Naive thymus-derived CD4-positive, alpha-beta T cell (primary cell): ENCODE measurements at regions not wholly inside any gene's neighbourhood (a gene's known extent, or its start where the extent isn't known, plus 50 kb on each side); places are given as distances from the start of the nearest gene placed in this dataset.

Source experiments
- ATAC-seq: fragments of 150-1000 bp; cut with Tn5 transposase; 2 replicates; pipeline ENCODE4 v1.10.0; 2021; ENCODE audit warnings: mild to moderate bottlenecking, moderate library complexity
- CTCF ChIA-PET: fragments of 350-600 bp; sonication (Branson Sonifier 250); formaldehyde crosslinking; loops from one replicate; lab custom pipeline; 2021; ENCODE audit warnings: antibody characterized with exemption; lab: Charles Lee
- POLR2A ChIA-PET: fragments of 350-600 bp; sonication (Branson Sonifier 250); formaldehyde crosslinking; loops from one replicate; lab custom pipeline; 2021; ENCODE audit warnings: antibody characterized with exemption, inconsistent platforms; lab: Charles Lee
- DNase-seq, 9 donors: peaks; one replicate each; pipeline versions ENCODE4 v3.0.0 to v3.0.0-alpha.2; 2020 to 2022; ENCODE audit warnings: mixed read lengths in 1 of 9
- H3K27ac ChIP-seq: one replicate; pipeline ENCODE4 v1.7.0; 2013; ENCODE audit warnings: mild to moderate bottlenecking, low read depth, low read length, moderate library complexity
- H3K27me3 ChIP-seq, 2 donors: one replicate each; pipeline ENCODE4 v1.7.0; 2013; ENCODE audit warnings: low read length in 2 of 2, mild to moderate bottlenecking in 2 of 2, moderate library complexity in 2 of 2; ENCODE audit not compliant: control insufficient read depth in 2 of 2, insufficient read depth in 2 of 2
- H3K36me3 ChIP-seq, 3 experiments: 1 replicate in 2 of 3; 2 replicates in 1 of 3; pipeline ENCODE4 v1.7.0; 2013; ENCODE audit warnings: low read length in 3 of 3, mild to moderate bottlenecking in 3 of 3, moderate library complexity in 1 of 3; ENCODE audit not compliant: insufficient read depth in 3 of 3, control insufficient read depth in 2 of 3
- H3K4me1 ChIP-seq, 2 donors: one replicate each; pipeline ENCODE4 v1.7.0; 2013; ENCODE audit warnings: low read length in 2 of 2, mild to moderate bottlenecking in 2 of 2, moderate library complexity in 1 of 2; ENCODE audit not compliant: control insufficient read depth in 2 of 2, insufficient read depth in 2 of 2
- H3K4me3 ChIP-seq: 2 replicates; pipeline ENCODE4 v1.7.0; 2013; ENCODE audit warnings: mild to moderate bottlenecking, low read length
- H3K9me3 ChIP-seq, 3 experiments: 1 replicate in 2 of 3; 2 replicates in 1 of 3; pipeline ENCODE4 v1.7.0; 2013; ENCODE audit warnings: low read length in 3 of 3; ENCODE audit not compliant: control insufficient read depth in 2 of 3
- H3K27ac Mint-ChIP-seq, 9 donors: one replicate each; pipeline ENCODE4 v1.8.0; 2020 to 2022; ENCODE audit warnings: mixed read lengths in 9 of 9, mild to moderate bottlenecking in 8 of 9, moderate library complexity in 5 of 9, inconsistent platforms in 2 of 9
- H3K27me3 Mint-ChIP-seq, 5 donors: one replicate each; pipeline ENCODE4 v1.8.0; 2021 to 2022; ENCODE audit warnings: mixed read lengths in 5 of 5, mild to moderate bottlenecking in 1 of 5
- H3K36me3 Mint-ChIP-seq, 5 donors: one replicate each; pipeline ENCODE4 v1.8.0; 2020 to 2022; ENCODE audit warnings: mixed read lengths in 5 of 5, mild to moderate bottlenecking in 3 of 5, inconsistent platforms in 1 of 5
- H3K4me1 Mint-ChIP-seq, 7 donors: one replicate each; pipeline ENCODE4 v1.8.0; 2020 to 2022; ENCODE audit warnings: mixed read lengths in 7 of 7, mild to moderate bottlenecking in 3 of 7, inconsistent platforms in 1 of 7
- H3K4me3 Mint-ChIP-seq, 10 donors: one replicate each; pipeline ENCODE4 v1.8.0; 2020 to 2022; ENCODE audit warnings: mild to moderate bottlenecking in 10 of 10, mixed read lengths in 10 of 10, moderate library complexity in 6 of 10, inconsistent platforms in 2 of 10
- H3K9me3 Mint-ChIP-seq, 11 donors: one replicate each; pipeline ENCODE4 v1.8.0; 2020 to 2022; ENCODE audit warnings: mixed read lengths in 11 of 11, mild to moderate bottlenecking in 4 of 11, inconsistent platforms in 1 of 11, moderate library complexity in 1 of 11
- intact Hi-C, 2 donors: fragments of 100-400 bp; cut with micrococcal nuclease; formaldehyde crosslinking; loops; one replicate each; pipeline ENCODE4 v1.15.1; 2023

- no peak overlapping the region for H3K4me3 Mint-ChIP-seq
- H3K4me3 ChIP-seq, result no peak overlapping the region
- H3K36me3 ChIP-seq, result no peaks in the 10 kb centered on the region
- no peak overlapping the region for H3K27ac ChIP-seq
- H3K9me3 ChIP-seq, result no peaks in the 10 kb centered on the region
- H3K27me3 ChIP-seq, result no peaks in the 10 kb centered on the region
- H3K27ac Mint-ChIP-seq, result peak overlapping the region in 2 of 9 donors; percentile 4 to 18
- peaks cover 0 to 8% (median 0%) of the 10 kb centered on the region in 11 donors for H3K9me3 Mint-ChIP-seq
- no peaks in the 10 kb centered on the region for H3K4me1 ChIP-seq
- no peak for ATAC-seq
- peaks cover 0 to 34% (median 14%) of the 10 kb centered on the region in 5 donors for H3K27me3 Mint-ChIP-seq
- no peak for DNase-seq
- peaks cover 0 to 7% (median 5%) of the 10 kb centered on the region in 7 donors for H3K4me1 Mint-ChIP-seq
- peaks cover 0 to 7% (median 0%) of the 10 kb centered on the region in 5 donors for H3K36me3 Mint-ChIP-seq
- ChIA-PET CTCF (interaction anchor here (1.5 kb wide), 1 partner anchor 11 kb away, joined by 11 read pairs; a partner anchor contains a TSS), POLR2A (interaction anchor here (0.5 kb wide), 1 partner anchor 68 kb away, joined by 3 read pairs; no protein-coding TSS in a partner anchor)
- intact Hi-C loops, result no loop called here
These were observed 91.7 kb upstream of the BCAT1 start for GRCh38 chr12:25040593-25040992.

GRCh38 chr12:25034676-25035075, 85.8 kb upstream of the BCAT1 start:
- Histone ChIP-seq H3K36me3 (no peaks in the 10 kb centered on the region), H3K9me3 (no peaks in the 10 kb centered on the region), H3K4me3 (no peak overlapping the region), H3K27ac (no peak overlapping the region), H3K4me1 (no peaks in the 10 kb centered on the region), H3K27me3 (no peaks in the 10 kb centered on the region)
- Mint-ChIP-seq H3K9me3 (peaks cover 0 to 1% (median 0%) of the 10 kb centered on the region in 11 donors), H3K27me3 (peaks cover 0 to 30% (median 14%) of the 10 kb centered on the region in 5 donors), H3K4me1 (no peaks in the 10 kb centered on the region), H3K4me3 (no peak overlapping the region), H3K36me3 (peaks cover 0 to 3% (median 0%) of the 10 kb centered on the region in 5 donors), H3K27ac (no peak overlapping the region)
- intact Hi-C loops, result no loop called here
- ChIA-PET CTCF (no interaction called here), POLR2A (no interaction called here)
- ATAC-seq (no peak), DNase-seq (no peak)

- H3K36me3 Mint-ChIP-seq, result no peaks in the 10 kb centered on the region
- no peak overlapping the region for H3K4me3 ChIP-seq
- no peak overlapping the region for H3K27ac Mint-ChIP-seq
- no peak overlapping the region for H3K4me3 Mint-ChIP-seq
- no peaks in the 10 kb centered on the region for H3K9me3 ChIP-seq
- H3K4me1 Mint-ChIP-seq, result no peaks in the 10 kb centered on the region
- intact Hi-C loops, result loop anchor here in 1 of 2 donors (2.0 kb wide), 1 partner anchor 29 kb away; no protein-coding TSS in a partner anchor
- H3K27me3 ChIP-seq, result no peaks in the 10 kb centered on the region
- no peaks in the 10 kb centered on the region for H3K9me3 Mint-ChIP-seq
- no peak overlapping the region for H3K27ac ChIP-seq
- DNase-seq, result no peak
- H3K27me3 Mint-ChIP-seq, result no peaks in the 10 kb centered on the region
- ATAC-seq, result no peak
- no peaks in the 10 kb centered on the region for H3K4me1 ChIP-seq
- H3K36me3 ChIP-seq, result no peaks in the 10 kb centered on the region
- ChIA-PET CTCF (interaction anchor here (0.8 kb wide), 1 partner anchor 35 kb away, joined by 3 read pairs; no protein-coding TSS in a partner anchor), POLR2A (no interaction called here)
These were observed 77.1 kb upstream of the BCAT1 start for GRCh38 chr12:25025951-25026490.

- H3K4me1 Mint-ChIP-seq, result no peaks in the 10 kb centered on the region
These were observed 76.4 kb upstream of the BCAT1 start for GRCh38 chr12:25025260-25025659.

GRCh38 chr12:25023808-25024207, 74.9 kb upstream of the BCAT1 start:
- intact Hi-C loops, result loop anchor here in 1 of 2 donors (2.0 kb wide), 1 partner anchor 31 kb away; no protein-coding TSS in a partner anchor
- ATAC-seq (no peak), DNase-seq (no peak)
- ChIA-PET CTCF (no interaction called here), POLR2A (no interaction called here)
- H3K9me3 Mint-ChIP-seq, result peaks cover 0 to 13% (median 2%) of the 10 kb centered on the region in 11 donors
- Histone ChIP-seq H3K27ac (no peak overlapping the region), H3K27me3 (no peaks in the 10 kb centered on the region), H3K4me1 (no peaks in the 10 kb centered on the region), H3K4me3 (no peak overlapping the region), H3K36me3 (no peaks in the 10 kb centered on the region), H3K9me3 (peaks cover 0 to 9% (median 0%) of the 10 kb centered on the region in 3 experiments)
- H3K27ac Mint-ChIP-seq, result no peak overlapping the region
- H3K4me3 Mint-ChIP-seq, result no peak overlapping the region
- peaks cover 0 to 4% (median 0%) of the 10 kb centered on the region in 5 donors for H3K27me3 Mint-ChIP-seq
- no peaks in the 10 kb centered on the region for H3K4me1 Mint-ChIP-seq
- H3K36me3 Mint-ChIP-seq, result peaks cover 0 to 3% (median 0%) of the 10 kb centered on the region in 5 donors

More at GRCh38 chr12:25025260-25025659, 76.4 kb upstream of the BCAT1 start:
- Mint-ChIP-seq H3K27ac (no peak overlapping the region), H3K9me3 (peaks cover 0 to 2% (median 0%) of the 10 kb centered on the region in 11 donors), H3K4me3 (no peak overlapping the region), H3K36me3 (no peaks in the 10 kb centered on the region), H3K27me3 (no peaks in the 10 kb centered on the region)
- intact Hi-C loops, result loop anchor here in 1 of 2 donors (2.0 kb wide), 1 partner anchor 30 kb away; no protein-coding TSS in a partner anchor
- Histone ChIP-seq H3K4me1 (no peaks in the 10 kb centered on the region), H3K36me3 (no peaks in the 10 kb centered on the region), H3K27me3 (no peaks in the 10 kb centered on the region), H3K27ac (no peak overlapping the region), H3K4me3 (no peak overlapping the region), H3K9me3 (no peaks in the 10 kb centered on the region)
- no peak for ATAC-seq
- ChIA-PET POLR2A (no interaction called here), CTCF (interaction anchor here (0.8 kb wide), 1 partner anchor 34 kb away, joined by 3 read pairs; no protein-coding TSS in a partner anchor)
- DNase-seq, result no peak

GRCh38 chr12:25020621-25021243, 71.8 kb upstream of the BCAT1 start:
- Histone ChIP-seq H3K36me3 (no peaks in the 10 kb centered on the region), H3K4me3 (no peak overlapping the region), H3K4me1 (no peaks in the 10 kb centered on the region), H3K27me3 (no peaks in the 10 kb centered on the region), H3K27ac (no peak overlapping the region), H3K9me3 (peaks cover 0 to 9% (median 0%) of the 10 kb centered on the region in 3 experiments)
- Mint-ChIP-seq H3K36me3 (peaks cover 0 to 3% (median 0%) of the 10 kb centered on the region in 5 donors), H3K4me1 (no peaks in the 10 kb centered on the region), H3K9me3 (peaks cover 0 to 19% (median 2%) of the 10 kb centered on the region in 11 donors), H3K4me3 (no peak overlapping the region), H3K27me3 (peaks cover 0 to 9% (median 0%) of the 10 kb centered on the region in 5 donors), H3K27ac (no peak overlapping the region)
- ChIA-PET CTCF (interaction anchor here (0.6 kb wide), 1 partner anchor 216 kb away, joined by 3 read pairs; no protein-coding TSS in a partner anchor), POLR2A (no interaction called here)
- DNase-seq (no peak), ATAC-seq (no peak)
- intact Hi-C loops, result no loop called here
